GM11168 (cell line): ENCODE measurements at regions not wholly inside any gene's neighbourhood (a gene's known extent, or its start where the extent isn't known, plus 50 kb on each side); places are given as distances from the start of the nearest gene placed in this dataset.

Experiments
- in situ Hi-C: fragments of 300-500 bp; cut with MboI; formaldehyde crosslinking; loops from one replicate; pipeline ENCODE4 v1.12.0; 2022; ENCODE audit warnings: low sequenced_read_pairs; ENCODE audit not compliant: unreplicated experiment

GRCh38 chr10:6751363-6751762, 171.3 kb upstream of the PRKCQ start:
- in situ Hi-C loops = no loop called here

- in situ Hi-C loops = no loop called here
Measured at GRCh38 chr10:6748981-6749635, 169.0 kb upstream of the PRKCQ start.

- in situ Hi-C loops = no loop called here
Measured at GRCh38 chr10:6748029-6748428, 168.0 kb upstream of the PRKCQ start.

- in situ Hi-C loops = no loop called here
Measured at GRCh38 chr10:6746782-6747181, 166.7 kb upstream of the PRKCQ start.

DNA sequence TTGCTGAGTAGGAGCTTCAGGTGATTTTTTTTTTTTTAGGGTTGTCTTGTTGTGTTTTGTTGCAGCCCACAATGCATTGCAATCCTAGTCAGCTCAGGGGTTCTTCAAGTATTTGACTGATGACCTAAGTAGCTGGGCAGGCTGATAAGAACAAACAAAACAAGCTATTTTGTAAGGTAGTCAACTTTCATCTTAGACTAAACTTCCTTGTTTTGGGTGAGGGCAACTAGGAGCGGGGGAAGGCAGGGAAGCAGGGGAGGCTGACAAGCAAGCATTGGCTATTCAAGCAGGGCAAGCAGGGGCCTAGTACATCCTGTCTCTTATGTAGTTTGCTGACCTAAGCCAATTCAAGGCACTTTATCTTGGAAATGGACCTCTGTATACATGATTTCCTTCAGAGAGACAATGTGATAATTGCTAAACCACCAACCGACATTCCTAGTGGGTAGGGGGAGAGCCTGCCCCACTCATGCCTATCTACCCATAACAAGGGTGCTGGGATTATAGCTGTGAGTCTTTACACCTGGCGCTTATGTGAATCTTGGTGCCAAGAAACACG, 163.3 kb upstream of the PRKCQ start:
- in situ Hi-C loops = no loop called here

GRCh38 chr10:6741541-6741941, 161.5 kb upstream of the PRKCQ start:
- in situ Hi-C loops = no loop called here

- in situ Hi-C loops = no loop called here
Measured at GRCh38 chr10:6739530-6740174, 159.6 kb upstream of the PRKCQ start.

GRCh38 chr10:6738112-6738768, 158.2 kb upstream of the PRKCQ start:
- in situ Hi-C loops = no loop called here

GRCh38 chr10:6737758-6738111, 157.7 kb upstream of the PRKCQ start:
- in situ Hi-C loops = no loop called here

- in situ Hi-C loops = no loop called here
Measured at GRCh38 chr10:6737080-6737641, 157.1 kb upstream of the PRKCQ start.

GRCh38 chr10:6734286-6734685, 154.2 kb upstream of the PRKCQ start:
- in situ Hi-C loops = no loop called here

DNA sequence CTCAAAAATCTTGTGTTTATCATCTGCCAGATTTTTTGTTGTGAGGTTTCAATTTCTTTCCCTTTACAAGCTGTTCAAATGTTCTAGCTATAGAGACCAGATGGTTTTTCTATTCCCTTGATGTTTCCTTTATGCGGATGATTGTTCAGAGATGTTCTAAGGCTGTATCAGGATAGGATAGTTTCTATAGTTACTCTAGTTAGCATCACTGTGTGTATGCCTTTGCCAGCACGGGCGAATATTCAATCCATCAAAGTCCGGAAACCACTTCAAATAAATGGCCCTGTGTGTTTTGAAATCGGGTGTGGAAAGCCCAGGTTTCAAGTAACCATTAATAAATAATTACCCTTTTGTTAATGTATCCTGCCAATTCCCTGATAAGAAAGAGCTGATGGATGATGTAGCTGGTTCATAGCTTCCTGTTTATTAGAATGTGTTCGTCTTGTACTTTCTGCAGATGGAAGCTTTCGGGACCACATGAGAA, 149.8 kb upstream of the PRKCQ start:
- in situ Hi-C loops = no loop called here

DNA sequence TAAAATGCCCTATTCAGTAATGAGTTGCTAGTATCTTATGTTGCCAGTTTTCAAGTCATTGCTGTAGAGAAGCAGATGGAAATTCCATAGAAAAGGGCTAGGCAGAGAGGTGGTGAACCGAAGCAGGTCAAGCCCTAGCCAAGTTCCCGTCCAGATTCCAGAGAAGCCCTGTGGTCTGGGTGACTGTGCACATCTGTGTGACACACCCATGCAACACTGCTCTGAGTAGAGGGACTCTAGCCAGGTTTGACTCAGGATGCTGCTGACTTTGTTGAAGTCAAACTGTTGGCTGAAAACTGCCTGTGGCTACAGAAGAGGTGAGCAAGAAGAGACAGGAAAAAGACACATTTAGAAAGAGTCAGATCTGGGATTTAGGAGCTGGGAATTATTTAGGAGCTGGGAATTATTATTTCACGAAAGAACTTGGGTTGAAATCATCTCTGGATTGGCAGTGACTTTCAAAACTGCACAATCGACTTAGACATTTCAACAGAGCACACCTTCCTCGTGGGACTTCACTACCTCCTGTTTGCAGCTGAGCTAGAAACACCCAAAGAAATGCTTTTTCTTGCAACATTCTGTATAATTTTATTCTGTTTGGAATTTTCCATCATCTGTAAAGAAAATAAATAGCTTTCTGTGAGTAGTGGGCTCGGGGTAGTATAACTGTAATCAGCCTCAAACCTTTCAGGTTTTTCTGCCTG, 149.1 kb upstream of the PRKCQ start:
- in situ Hi-C loops = no loop called here

DNA sequence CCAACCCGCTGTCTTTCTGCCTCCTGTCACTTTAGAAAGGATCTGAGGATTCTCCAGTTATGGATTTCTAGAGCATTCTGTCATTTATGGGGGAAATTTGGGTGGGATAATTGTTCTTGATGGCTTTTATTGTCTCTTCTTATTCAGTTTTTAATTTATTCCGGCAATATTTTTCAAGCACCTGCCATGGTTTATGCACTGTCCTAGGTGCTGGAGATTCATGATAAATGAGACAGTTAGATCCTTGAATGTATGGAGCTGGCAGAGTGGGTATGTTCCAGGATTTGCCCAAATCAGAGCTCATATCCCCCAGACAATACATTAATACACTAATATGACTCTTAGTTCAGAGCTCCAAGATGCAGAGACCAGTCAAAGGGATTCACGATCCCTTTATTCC, 146.8 kb upstream of the PRKCQ start:
- in situ Hi-C loops = no loop called here

- in situ Hi-C loops = no loop called here
Measured at GRCh38 chr10:6722616-6723004, 142.5 kb upstream of the PRKCQ start.

- in situ Hi-C loops = no loop called here
Measured at GRCh38 chr10:6721964-6722615, 142.0 kb upstream of the PRKCQ start.

- in situ Hi-C loops = no loop called here
Measured at GRCh38 chr10:6721480-6721879, 141.4 kb upstream of the PRKCQ start.

DNA sequence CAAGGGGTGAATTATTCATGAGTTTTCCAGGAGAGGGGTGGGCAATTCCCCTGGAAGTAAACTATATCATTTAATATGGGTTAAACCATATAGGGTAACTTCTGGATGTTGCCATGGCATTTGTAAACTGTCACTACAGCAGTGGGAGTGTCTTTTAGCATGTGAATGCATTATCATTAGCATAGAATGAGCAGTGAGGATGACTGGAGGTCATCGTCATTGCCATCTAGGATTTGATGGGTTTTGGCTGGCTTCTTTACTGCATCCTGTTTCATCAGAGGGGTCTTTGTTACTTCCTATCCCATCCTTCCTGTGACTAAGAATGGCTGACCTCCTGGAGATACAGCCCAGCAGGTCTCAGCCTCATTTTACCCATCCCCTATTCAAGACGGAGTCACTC, 139.5 kb upstream of the PRKCQ start:
- in situ Hi-C loops = no loop called here

DNA sequence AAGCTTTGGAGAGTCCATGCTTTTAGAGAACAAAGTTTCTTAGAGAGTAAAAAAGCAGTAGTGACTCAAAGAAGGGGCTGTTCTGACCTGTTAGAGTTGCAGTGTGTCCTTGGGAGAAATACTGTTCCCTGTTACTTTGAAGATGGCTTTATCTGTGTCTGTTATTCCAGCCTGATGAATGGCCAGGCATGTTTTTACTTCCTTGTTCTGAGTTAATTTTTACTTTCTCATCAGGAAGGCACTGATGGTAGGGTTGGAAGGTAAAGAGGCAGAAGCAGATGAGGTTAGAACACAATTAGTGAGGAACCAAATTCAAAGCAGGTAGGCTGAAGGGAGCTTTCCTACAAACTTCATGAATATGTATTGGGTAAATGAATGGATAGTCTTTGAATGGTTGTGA, 138.5 kb upstream of the PRKCQ start:
- in situ Hi-C loops = no loop called here

DNA sequence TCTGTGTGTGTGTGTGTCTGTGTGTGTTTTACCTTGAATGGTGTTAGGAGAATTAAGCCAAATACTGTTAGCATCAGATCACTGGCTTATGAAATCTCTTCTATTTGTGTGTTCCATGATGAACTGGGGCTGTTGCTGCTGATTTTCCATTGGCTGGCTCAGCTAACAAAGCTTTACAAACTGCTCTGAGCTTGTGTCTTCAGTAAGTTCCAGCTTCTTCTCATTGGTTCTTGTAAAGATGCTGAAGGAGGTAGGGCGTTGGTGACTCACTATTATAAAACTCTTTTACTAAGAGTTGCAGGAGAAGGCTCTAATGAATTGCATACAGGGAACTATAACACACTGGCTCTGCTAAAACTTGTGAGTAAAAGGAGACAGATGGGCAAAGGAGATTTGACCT, 136.4 kb upstream of the PRKCQ start:
- in situ Hi-C loops = no loop called here
